ENCODE measurements at regions not wholly inside any gene's neighbourhood (a gene's known extent, or its start where the extent isn't known, plus 50 kb on each side); places are given as distances from the start of the nearest gene placed in this dataset.
A peak's percentile ranks its signal among the peaks of the same experiment; 100 is the strongest.

DNA sequence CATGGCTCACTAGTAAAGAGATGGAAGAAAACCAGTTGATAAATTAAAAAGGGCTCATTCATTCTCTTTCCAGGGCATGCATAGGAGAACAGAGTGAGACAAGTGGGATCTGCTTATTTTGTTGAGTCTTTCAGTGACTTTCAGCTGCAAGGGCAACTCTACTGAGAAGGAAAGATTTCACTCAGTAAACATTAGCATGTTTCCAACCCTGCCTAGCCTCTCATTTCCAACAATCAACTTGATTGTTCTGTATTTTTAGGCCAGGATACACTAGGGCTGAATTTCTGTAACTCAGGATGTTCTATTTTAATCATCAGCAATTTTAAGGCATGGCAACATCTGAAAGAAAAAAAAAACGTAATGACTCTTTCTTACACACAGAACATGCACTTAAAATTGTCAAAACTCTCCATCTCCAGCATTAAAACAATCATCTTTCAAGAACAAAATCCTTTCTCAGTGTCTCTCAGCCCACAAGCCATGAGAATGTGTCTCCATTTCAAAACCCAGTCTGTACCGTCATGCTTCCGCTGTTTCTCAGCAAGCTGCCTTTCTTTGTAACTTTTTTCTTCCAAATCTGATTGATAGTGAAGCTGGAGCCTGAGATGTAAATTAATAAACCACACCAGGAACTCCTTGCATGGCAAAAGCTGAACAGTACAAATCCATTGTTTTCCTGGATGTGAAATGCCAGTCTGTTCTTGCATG, 147.2 kb upstream of the KLF14 start:
- no peak for DNase-seq

DNA sequence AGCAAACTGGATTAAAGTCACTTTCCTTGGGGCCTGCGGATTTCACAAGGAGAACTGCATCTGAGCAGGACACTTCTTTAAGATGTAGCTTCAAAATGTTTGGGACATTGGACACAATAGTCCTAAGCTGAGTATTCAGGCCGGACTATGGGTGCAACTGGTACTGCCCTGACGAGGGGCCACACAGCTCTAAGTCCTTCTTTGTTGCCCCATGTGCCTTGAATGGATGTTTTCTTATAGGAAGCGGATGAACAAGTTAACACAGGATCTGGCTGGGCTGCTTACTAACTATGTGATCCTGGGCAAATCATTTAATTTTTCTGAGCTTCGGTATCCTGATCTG, 147.8 kb upstream of the KLF14 start:
- no peak for DNase-seq

DNA sequence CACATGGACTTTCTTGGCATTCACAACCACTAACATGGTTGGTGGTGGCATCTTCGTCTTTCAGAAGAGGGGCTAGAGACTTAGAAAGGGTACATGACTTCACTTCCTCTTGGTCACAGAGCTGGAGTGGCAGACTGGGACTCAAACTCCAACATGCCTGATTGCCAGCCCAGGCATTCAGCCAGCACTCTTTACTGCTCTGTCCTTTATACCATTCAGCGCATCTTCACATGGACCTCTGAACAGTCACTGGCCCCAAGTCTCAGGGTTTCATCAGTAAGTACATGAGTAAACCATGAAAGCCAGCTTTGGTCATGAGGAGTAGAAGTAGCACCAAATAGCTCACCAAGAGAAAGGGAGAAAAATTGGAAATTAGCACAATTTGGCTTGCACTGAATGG, 148.4 kb upstream of the KLF14 start:
- no peak for DNase-seq

DNA sequence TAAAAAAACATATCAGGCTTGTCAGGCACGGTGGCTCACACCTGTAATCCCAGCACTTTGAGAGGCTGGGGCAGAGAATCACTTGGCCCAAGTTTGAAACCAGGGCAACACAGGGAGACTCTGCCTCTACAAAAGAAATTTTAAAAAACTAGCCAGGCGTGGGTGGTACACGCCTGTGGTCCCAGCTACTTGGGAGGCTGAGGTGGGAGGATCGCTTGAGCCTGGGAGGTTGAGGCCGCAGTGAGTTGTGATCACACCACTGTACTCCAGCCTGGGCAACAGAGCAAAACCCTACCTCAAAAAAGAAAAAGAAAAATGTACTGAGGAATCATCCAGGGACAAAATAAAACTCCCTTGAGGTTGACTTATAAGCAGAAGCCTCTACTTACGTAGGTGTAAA, 149.9 kb upstream of the KLF14 start:
- DNase-seq = no peak

DNA sequence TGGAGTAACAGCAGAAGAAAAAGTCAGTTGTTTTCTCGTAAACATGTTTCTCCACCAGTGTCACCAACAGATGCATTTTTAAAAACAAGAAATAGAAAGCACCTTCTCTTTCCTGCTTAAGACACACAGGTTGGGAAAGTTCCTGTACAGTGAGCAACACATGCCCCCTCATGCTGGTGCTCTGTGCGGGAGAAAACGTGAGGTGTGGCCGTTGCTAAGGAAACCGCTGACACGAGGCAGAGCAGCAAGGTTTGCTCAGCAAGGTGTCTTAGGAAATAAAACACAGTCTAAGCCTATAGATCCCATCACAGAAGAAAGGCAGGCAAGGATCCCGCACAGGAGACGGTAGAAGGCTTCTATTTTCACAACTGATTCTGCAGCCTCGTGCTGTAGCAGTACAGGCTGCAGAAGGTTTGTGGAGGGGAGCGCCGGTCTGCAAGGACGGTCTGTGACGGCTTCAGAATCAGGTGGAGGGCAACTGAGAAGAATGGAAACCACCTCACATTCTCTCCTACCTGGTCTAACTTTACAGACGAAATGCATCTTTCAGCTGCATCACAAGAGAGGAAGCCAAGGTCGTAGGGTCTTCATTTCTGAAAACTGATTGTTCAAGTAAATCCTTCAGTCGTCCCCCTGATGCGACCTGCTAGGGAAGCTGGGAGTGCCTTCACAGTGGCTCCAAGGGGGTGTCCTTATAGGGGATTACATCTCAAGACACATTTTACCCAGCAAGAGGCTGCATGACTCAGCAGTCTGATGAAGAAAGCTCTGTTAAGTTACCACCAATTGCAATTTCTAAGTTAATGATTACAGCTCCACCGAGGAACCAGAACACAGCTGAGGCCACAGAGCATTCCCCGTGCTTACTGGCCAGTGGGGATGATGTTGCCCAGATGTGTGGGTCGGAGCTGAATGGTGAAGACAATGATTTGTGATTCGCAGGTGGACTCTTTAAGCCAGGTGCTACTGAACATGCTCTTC, 150.7 kb upstream of the KLF14 start:
- DNase-seq = no peak

DNA sequence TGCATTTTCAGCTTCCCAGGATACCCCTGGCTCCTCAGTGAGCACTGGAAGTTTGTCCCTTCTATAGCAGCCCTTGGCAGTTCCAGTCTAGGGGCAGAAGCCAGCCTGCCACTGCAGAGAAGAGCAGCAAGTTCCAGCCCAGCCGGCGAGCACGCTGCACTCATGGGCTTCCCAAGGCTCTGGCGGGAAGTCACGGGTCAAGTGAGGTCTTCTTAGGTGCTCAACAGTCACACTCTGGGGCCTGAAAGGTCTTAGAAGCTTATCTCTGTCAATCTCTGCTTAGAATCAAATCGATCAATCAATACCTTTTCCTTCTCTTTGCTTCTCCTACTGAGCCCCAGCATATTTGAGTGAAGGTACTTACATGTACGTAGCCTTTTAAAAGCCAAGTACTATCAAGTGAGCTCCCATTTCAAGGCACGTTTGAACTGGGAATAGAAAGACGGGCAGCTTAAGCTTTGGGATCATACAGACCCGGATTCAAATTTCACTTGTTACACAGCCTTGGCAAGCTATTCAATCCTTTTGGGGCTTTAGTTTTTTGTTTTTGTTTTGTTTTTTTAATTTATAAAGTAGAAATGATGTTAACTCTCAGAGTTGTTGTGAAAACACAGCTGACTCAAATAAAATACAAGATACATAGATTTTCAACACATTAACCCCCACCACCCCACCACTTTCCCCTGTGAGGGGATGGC, 152.6 kb upstream of the KLF14 start:
- DNase-seq = no peak

DNA sequence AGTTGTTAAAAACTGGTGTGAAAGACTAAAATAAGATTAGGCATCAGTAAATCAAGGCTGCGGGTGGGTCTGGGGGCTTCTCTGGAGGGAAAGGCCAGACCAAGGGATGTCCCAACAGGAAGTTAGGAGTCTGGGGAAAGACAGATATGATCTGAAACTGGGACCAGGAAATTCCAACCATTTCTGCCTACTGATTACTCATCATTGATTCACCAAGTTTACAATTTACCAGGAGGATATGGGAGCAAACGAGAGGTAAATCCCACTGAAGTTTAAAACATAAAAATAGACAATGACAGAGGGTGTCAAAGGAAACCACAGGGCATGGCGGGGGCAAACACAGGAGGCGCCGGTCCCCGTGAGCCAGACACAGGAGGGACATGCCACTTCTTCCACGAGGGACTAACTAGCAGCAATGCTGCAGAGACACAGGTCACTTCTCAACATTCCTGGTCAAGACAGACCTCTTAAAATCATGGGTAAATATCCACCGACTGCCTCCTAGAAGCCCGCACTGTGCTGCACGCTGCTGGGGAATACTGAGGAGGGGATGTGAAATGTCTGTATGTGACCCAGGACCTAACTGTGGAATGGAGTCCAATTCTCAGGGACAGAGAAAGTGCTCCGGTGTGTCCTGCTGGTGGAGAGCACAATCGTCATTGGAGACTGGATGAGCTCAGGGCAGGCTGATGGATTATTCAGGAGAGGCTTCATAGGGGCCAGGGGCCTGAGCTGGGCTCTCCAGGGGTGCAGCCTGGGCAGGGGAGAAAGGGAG, 153.4 kb upstream of the KLF14 start:
- DNase-seq = no peak

DNA sequence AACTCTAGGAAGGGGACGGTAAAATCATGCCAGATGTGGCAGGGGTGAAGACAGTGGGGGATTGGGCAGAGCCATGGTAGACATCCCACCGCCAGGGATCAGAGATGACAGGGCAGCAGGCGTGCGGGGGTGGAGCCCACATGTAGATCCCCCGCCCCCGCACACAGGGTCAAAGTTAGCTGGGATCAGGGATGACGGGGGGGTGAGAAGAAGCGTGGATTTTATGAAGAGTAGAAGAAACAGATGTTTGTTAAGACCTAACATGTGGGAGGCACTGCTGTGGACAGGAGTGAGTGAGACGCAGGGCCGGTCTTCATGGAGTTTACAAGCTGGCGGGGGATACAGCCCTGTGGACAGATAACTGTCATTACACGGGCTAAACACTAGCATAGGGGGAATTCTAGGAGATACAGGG, 154.0 kb upstream of the KLF14 start:
- DNase-seq = no peak

DNA sequence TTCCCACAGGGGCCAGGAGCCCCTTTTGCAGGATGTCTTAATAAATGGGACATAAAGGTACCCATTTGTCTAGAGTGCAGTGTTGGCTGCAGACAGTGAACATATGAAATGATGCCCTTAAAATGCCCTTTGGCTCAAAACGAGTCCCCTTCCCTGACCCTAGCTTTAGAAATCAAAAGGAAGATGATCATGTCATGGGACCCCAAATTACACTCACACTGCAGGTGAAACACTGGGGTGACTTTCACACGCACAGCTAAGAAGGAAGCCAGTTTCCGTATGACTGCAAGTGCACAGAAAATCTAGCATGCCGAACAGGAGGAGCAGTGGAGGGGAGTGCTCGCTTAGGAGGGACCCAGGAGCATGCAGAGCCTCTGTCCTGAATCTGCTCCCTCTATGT, 154.5 kb upstream of the KLF14 start:
- no peak for DNase-seq

DNA sequence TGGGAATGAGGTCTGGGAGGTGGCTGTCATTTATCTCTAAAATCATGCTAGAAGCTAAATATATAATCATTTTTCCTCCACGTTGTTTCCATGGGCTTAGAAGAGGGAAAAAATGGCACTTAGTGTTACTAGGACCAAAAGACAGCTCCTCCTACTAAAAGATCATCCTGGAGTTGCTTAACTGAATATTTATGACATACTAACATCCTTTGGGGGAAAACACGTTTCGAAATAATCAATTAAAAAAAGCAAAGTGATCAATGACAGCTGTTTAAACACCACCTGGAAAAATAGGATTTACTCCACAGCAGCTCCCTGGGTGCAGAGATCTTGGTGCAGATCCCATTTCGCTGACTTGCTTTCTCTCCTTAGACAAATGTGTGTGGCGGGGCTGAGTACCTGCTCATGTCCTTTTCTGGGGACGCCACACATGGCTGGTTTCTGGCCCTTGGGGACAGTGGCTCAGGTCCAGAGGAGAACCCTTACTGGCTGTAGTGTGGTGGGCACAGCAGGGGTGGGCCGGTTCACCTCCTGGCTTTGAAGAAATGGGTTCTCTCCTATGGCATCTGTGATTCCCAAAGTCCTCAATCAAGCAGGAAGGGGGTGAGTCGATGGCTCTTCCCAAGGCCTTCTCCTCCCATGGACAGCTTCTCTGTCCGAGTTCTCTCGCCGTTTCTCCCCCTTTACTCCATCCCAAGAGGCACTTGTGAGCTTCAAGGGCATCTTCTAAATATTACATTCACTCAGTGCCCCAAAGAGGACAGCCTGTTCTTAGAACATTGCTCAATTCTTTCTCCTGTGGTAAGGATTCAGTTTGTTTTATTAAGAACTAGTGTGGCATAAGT, 156.4 kb upstream of the KLF14 start:
- no peak for DNase-seq

DNA sequence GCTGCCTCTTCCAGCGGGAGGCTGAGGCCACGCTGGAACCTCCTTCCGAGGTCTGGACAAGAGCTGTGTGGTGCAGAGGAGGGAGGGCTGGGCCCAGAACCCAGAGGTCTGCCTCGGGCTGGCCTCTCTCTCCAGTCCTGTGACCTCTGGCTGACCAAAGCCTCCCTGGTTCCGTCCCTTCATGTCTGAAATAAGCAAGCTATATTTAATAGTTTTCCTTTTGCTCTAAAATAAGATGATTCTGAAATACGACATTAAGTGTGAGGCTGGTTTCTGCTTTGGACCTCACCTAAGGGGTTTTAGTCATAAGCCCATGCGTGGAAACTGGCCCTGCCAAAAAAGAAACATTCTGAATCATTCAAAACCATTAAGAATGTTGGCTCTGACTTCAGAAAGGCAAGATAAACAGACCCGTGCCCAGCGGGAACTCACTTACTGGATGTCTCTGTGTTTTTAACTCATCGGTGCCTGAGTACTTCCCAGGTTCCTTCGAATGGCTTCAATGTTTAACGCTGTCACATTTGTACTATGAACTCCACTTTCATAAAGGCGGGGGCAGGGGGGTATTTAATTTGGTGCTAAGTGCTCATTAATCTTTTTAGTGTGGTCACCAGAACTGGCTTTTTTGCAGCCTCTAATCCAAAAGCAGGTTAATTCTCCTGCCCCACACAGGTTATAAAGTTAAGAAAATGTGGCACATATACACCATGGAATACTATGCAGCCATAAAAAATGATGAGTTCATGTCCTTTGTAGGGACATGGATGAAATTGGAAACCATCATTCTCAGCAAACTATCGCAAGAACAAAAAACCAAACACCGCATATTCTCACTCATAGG, 157.5 kb upstream of the KLF14 start:
- DNase-seq = no peak

DNA sequence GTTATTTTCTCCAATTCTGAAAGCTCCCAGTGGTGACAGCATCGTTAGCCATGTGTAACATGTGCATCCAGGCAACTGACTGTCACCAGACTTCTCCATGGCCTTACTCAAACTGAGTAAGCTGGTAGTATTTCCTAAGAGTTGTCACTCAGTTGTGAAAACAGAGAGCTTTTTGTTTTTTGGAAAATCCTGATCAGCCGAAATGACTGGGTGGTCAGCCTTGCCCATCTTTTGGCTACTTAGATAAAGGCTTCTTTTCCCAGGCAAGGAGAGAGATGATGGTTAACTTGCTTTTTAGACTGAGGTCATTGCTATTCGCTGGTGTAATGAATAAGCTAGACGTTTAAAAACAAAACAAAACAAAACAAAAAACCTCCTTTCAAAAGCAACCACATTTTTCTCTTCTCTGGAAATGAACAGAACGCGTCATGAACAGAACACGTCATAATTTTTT, 159.5 kb upstream of the KLF14 start:
- DNase-seq = no peak

DNA sequence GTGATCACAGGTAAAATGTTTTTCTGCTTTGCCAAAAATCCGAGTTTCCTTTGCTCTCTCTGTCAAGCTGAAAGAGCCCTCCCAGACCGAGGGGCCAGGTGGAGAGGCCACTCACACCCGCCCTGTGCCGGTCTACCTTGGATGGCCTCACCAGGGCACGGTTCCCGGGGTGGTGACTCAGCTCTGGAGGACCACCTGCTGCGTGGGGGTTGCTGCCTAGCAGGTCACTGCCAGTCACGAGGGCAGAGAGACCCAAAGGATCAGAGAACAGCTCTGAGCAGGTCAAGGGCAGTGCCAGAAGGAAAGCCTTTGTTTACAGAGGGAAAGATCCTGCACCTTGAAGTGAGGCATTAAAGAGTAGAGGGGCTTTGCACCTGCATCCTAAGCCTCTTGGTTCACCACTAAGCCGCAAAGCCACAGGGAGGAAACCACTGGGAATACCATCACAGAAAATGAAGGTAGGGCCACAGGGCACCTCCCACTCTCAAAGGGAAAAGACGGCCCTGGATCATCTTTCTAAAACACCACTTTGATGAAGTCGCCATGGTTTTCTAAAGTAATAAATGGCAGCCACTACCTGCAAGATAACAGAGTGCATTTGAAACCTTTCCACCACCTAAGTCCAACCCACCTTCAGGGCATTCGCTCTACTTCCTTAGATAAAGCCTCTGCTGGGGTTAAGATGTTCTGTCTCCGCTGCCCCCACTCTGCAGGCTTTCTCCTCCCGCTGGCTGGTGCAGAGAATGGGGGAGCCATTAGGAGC, 160.3 kb upstream of the KLF14 start:
- peak; percentile 79 for DNase-seq

DNA sequence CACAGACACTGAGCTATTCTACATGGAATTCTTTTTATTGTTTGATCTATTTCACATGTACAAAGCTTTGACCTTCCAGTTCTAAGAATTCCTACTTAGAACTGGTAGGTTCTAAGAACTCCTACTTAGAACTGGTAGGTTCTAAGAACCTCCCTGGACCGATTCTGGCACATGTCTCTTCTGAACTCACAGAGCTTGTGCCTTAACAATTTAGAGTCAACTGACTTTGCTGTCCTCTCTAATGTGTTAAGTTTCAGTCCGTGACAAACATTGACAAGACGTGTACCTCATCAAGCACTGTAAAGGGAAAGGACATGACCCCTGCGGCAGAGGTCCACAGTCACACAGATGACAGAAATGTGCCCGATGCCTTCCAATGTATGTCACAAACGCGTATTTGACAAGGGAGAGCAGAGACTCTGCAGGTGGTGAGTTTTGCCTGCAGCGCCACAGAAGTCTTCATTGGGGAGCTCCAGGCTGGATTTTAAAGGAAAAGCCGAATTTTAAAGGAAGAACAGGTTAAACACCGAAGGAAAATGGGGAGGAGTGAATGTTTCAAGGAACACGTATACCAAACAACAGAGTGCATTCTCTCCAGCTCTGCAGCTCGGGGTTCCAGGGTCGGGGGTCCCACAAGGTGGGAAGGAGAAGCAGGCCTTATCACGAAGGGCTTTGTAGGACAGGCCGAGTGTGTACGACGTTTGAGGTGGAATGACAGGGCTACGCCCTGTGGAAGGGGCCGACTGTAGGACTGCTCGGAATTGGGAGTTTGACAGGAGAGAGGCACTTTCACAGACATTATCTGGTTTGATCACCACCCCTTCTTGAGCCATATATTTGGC, 161.1 kb upstream of the KLF14 start:
- DNase-seq = no peak

DNA sequence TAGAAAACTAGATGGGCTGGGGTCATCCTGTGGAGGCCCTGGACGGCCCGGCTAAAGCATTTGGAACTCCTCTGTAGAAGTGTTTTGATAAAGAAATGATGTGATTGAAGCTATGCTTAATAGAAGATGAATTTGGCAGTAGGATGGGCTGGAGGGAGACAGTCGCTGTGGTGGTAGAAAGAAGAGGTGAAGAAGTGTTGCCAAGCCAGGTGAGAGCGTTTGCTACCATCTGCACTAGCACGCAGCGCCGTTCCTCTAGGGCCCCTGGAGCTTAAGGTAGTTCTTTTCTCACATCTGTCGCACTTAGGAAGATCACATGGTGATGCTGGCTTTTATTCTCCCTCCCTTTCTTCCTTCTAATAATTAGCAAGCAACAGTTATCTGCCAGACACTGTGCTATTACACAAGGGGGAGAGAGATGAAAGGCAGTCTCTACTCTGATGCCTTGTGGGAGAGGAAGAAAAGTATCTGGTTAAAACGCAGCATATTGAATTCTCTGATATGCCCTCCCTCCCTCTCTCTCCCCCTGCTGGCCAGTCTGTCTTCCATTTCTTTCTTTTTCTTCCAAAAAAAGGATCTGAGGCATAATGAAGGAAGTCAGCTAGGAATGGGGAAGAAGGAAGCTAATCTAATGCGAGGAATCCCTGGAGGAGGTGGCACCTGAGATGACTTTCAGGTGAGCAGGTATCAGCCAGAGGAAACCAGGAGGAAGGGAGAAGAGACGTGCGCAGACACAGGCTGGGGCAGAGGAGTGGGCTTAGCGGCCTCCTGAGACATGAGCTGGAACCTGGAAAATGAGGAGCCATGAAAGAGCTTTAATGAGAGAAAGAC, 162.3 kb upstream of the KLF14 start:
- no peak for DNase-seq

DNA sequence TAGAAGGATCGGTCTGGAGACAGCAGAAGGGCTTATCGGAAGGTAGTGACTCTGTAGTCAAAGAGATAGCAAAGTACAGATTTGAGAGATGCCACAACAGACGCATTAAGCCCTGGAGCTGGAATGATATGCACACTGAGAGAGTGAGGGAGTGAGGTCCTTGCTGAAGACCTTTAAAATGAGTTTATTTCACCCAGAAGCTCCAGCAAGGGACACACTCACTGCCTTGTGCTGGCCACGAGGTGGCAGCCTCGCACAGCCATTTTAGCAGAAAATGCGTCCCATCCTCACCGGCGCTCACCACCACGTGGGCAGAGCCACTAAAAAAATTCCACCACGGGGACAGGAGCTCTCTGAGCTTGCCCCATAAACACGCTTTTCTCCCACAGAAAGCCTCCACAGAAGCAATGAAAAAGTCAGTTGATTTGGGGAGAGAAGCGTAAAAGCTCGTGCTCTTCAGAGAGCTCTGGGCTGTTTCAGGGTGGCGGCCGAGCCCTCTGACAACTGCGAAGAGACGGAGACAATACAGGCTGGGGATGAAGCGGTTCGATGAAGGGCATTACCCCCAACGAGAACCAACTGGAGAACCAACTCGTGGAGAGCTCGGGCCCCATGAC, 163.0 kb upstream of the KLF14 start:
- peak; percentile 34 for DNase-seq

DNA sequence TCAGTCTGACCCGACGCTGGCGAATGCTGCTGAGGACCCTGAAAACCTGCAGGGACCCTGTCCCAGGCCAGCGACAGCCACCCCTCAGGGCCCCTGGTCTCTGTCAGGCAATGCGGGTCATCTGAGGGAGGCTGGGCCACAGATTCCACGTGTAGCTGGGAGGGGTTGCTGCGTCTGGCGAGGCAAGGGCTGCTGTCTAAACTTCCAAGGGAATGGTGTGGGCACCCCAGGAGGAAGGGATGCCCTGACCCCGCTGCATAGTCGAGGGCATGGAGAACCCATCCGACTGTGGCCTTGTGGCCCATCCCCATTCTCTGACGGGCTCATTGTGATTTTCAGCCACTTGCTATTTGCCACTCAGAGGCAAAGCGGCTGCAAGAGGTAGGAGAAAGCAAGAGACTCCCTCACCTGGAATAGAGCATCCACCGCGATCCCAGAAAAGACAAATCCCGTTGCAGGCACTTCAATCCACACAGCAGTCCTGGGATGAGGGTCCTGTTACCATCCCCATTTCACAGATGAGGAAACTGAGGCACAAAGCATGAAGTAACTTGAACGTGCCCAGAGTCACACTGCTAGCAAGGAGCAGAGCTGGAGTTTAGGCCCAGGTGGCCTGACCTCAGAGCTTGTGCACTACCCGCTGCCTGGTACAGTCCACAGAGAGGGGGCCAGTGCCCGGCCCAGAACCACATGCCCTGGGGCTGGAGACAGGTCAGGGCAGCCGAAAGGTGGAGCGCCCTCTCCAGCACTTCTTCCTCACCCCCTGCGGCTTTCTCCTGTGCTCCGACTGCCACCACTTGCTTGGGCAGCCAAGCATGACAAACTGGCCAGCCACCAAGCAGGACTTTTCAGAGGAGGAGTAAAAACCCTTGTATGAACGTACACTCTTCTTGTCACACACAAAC, 163.8 kb upstream of the KLF14 start:
- peak; percentile 38 for DNase-seq
